ENCODE measurements at regions not wholly inside any gene's neighbourhood (a gene's known extent, or its start where the extent isn't known, plus 50 kb on each side); places are given as distances from the start of the nearest gene placed in this dataset.
"Not testable (repeated sequence)": the region's sequence is repeated elsewhere in the genome, so short reads cannot be mapped to it uniquely, and the experiment has no call there.

DNA sequence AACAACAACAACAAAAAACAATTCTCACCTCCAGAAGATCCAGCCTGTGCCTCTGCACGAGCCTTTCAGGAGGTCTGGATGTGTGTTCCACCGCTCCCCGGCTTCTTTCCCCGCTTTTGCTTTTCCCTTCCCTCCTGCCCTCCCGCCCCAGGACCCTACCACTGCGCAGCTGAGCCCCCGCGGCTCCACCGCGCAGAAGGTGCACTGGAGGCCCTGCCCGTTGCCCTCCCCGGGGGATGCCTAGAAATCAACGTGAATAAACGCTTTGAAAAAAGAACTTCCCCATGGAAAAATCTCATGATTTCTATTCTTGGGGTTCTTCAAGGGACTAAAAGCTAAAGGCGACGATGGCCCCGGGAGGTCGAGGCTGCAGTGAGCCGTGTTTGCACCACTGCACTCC, 164.3 kb upstream of the NOTCH2NLA start:
- POLR2A ChIA-PET (ENCODE audit: unreplicated experiment); BruUV-seq (replicated peaks): not testable (repeated sequence)
- WGBS, 2 experiments (ENCODE audit: extremely low coverage in 2 of 2, insufficient read length in 1 of 2) = no CpG with 5 or more reads among the region's 19 CpGs

DNA sequence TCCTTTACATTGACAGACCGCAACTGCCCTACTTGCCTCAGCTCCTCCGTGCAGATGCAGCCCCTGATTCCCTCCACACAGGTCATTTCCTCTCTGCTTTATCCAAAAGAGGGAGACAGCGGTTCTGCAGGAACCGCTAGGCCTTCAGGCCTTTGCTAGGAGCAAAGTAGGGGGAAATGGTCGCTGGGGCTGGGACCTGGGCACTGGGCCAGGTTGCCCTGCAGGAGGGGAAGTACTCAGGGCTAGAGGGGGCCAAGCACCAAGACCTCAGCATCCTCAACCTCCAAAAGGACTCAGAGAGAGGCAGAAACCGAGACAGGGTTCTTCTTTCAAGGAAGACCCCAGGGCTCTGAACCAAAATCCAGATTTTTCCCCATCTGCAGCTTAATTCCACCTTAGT, 160.4 kb upstream of the NOTCH2NLA start:
- no CpG with 5 or more reads among the region's 6 CpGs for WGBS, 2 experiments (ENCODE audit: extremely low coverage in 2 of 2, insufficient read length in 1 of 2)
- not testable (repeated sequence) for H3K14ac ChIP-seq (replicated peaks; ENCODE audit: low read depth, low read length)

More for the DNA sequence above, 164.3 kb upstream of the NOTCH2NLA start:
- H3K9me1 ChIP-seq (ENCODE audit: insufficient read depth, low read length); H2AFZ ChIP-seq (replicated peaks; ENCODE audit: low read length, poor library complexity); H4K91ac ChIP-seq (ENCODE audit: insufficient read depth, low read depth, low read length); H4K20me1 ChIP-seq (ENCODE audit: insufficient read depth, low read length); H3K27me3 ChIP-seq (ENCODE audit: control insufficient read depth, insufficient read depth, low read length); intact Hi-C loops (cut with micrococcal nuclease); H2BK120ac ChIP-seq (ENCODE audit: low read depth, low read length); H2BK15ac ChIP-seq (ENCODE audit: low read depth, low read length); H3K4me1 ChIP-seq (ENCODE audit: control insufficient read depth, insufficient read depth, low read length); ATAC-seq (ENCODE audit: low read depth); H3K4me2 ChIP-seq (ENCODE audit: low read depth, low read length); H3K27ac ChIP-seq (ENCODE audit: insufficient read depth, low read length); CTCF ChIA-PET; H4K8ac ChIP-seq (ENCODE audit: low read depth in 2 of 2, low read length in 2 of 2); DNase-seq; H3K9me3 ChIP-seq (ENCODE audit: control insufficient read depth, insufficient read depth, low read length); H3K23ac ChIP-seq (ENCODE audit: low read depth, low read length); H3K36me3 ChIP-seq (ENCODE audit: control insufficient read depth, insufficient read depth, low read length); H4K5ac ChIP-seq (ENCODE audit: low read depth, low read length); H2AK5ac ChIP-seq (ENCODE audit: low read depth, low read length); H2AK9ac ChIP-seq (replicated peaks; ENCODE audit: low read depth, low read length, poor library complexity); H3K14ac ChIP-seq (replicated peaks; ENCODE audit: low read depth, low read length); H3K4ac ChIP-seq (ENCODE audit: low read depth, low read length); H3K56ac ChIP-seq (ENCODE audit: extremely low read depth, insufficient read depth, low read length); H2BK5ac ChIP-seq (ENCODE audit: low read depth, low read length, poor library complexity, severe bottlenecking); H3K9ac ChIP-seq (ENCODE audit: low read depth, low read length); dilution Hi-C loops (cut with HindIII; ENCODE audit: low sequenced_read_pairs, unreplicated experiment); H2BK20ac ChIP-seq (ENCODE audit: low read depth, low read length); H3K79me1 ChIP-seq (ENCODE audit: low read depth in 1 of 2, low read length in 2 of 2); H3K18ac ChIP-seq (ENCODE audit: low read depth, low read length); in situ Hi-C loops (cut with MboI; ENCODE audit: low sequenced_read_pairs); H3K4me3 ChIP-seq (ENCODE audit: insufficient read depth, low read depth, low read length): not testable (repeated sequence)

More for the DNA sequence above, 160.4 kb upstream of the NOTCH2NLA start:
- H2AK9ac ChIP-seq (replicated peaks; ENCODE audit: low read depth, low read length, poor library complexity); H2BK5ac ChIP-seq (ENCODE audit: low read depth, low read length, poor library complexity, severe bottlenecking); H3K4me1 ChIP-seq (ENCODE audit: control insufficient read depth, insufficient read depth, low read length); H3K79me1 ChIP-seq (ENCODE audit: low read depth in 1 of 2, low read length in 2 of 2); H3K9ac ChIP-seq (ENCODE audit: low read depth, low read length); H3K56ac ChIP-seq (ENCODE audit: extremely low read depth, insufficient read depth, low read length); H4K20me1 ChIP-seq (ENCODE audit: insufficient read depth, low read length); H3K4ac ChIP-seq (ENCODE audit: low read depth, low read length); H4K5ac ChIP-seq (ENCODE audit: low read depth, low read length); H2AFZ ChIP-seq (replicated peaks; ENCODE audit: low read length, poor library complexity); CTCF ChIA-PET; in situ Hi-C loops (cut with MboI; ENCODE audit: low sequenced_read_pairs); H3K36me3 ChIP-seq (ENCODE audit: control insufficient read depth, insufficient read depth, low read length); BruUV-seq (replicated peaks); H2BK120ac ChIP-seq (ENCODE audit: low read depth, low read length); H4K91ac ChIP-seq (ENCODE audit: insufficient read depth, low read depth, low read length); H3K9me1 ChIP-seq (ENCODE audit: insufficient read depth, low read length); dilution Hi-C loops (cut with HindIII; ENCODE audit: low sequenced_read_pairs, unreplicated experiment); H4K8ac ChIP-seq (ENCODE audit: low read depth in 2 of 2, low read length in 2 of 2); POLR2A ChIA-PET (ENCODE audit: unreplicated experiment); H3K9me3 ChIP-seq (ENCODE audit: control insufficient read depth, insufficient read depth, low read length); H3K4me2 ChIP-seq (ENCODE audit: low read depth, low read length); DNase-seq; H3K18ac ChIP-seq (ENCODE audit: low read depth, low read length); intact Hi-C loops (cut with micrococcal nuclease); H3K4me3 ChIP-seq (ENCODE audit: insufficient read depth, low read depth, low read length); H3K27me3 ChIP-seq (ENCODE audit: control insufficient read depth, insufficient read depth, low read length); ATAC-seq (ENCODE audit: low read depth); H2AK5ac ChIP-seq (ENCODE audit: low read depth, low read length); H3K27ac ChIP-seq (ENCODE audit: insufficient read depth, low read length); H2BK20ac ChIP-seq (ENCODE audit: low read depth, low read length); H3K23ac ChIP-seq (ENCODE audit: low read depth, low read length); H2BK15ac ChIP-seq (ENCODE audit: low read depth, low read length): not testable (repeated sequence)
